ENCODE measurements at regions not wholly inside any gene's neighbourhood (a gene's known extent, or its start where the extent isn't known, plus 50 kb on each side); places are given as distances from the start of the nearest gene placed in this dataset.

DNA sequence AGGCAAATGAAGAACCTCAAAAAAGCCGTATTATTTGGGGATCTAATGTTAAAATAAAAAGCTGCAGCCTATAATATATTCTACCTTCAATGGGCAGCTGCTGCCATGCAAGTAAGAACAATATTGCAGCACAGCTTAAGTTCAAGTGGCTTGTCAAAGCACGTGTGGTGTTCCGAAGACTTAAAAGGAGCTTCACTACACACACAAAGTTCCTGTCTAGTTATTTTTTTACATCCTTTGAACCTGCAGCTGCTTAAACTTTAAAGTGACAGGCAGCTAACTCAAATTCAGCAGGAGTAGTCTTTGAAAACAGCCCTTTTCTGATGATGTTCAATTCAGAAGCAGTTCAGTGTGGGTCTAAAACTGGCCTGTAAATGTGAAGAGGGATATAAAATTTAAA is 85.8 kb upstream of the XIRP2 start:
- TF ChIP-seq, protein P1, sequence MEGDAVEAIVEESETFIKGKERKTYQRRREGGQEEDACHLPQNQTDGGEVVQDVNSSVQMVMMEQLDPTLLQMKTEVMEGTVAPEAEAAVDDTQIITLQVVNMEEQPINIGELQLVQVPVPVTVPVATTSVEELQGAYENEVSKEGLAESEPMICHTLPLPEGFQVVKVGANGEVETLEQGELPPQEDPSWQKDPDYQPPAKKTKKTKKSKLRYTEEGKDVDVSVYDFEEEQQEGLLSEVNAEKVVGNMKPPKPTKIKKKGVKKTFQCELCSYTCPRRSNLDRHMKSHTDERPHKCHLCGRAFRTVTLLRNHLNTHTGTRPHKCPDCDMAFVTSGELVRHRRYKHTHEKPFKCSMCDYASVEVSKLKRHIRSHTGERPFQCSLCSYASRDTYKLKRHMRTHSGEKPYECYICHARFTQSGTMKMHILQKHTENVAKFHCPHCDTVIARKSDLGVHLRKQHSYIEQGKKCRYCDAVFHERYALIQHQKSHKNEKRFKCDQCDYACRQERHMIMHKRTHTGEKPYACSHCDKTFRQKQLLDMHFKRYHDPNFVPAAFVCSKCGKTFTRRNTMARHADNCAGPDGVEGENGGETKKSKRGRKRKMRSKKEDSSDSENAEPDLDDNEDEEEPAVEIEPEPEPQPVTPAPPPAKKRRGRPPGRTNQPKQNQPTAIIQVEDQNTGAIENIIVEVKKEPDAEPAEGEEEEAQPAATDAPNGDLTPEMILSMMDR (optimal IDR thresholded peaks at IDR 0.05 in 1 of 3, IDR thresholded peaks at IDR 0.05 in 1 of 3, conservative IDR thresholded peaks at IDR 0.05 in 1 of 3; ENCODE audit: extremely low read depth in 1 of 3, insufficient read depth in 2 of 3, low read length in 3 of 3) = no peak
- TF ChIP-seq EZH2 (IDR thresholded peaks at IDR 0.05; ENCODE audit: low read length) = no peak
